OCI-LY1 (cell line): ENCODE measurements at regions not wholly inside any gene's neighbourhood (a gene's known extent, or its start where the extent isn't known, plus 50 kb on each side); places are given as distances from the start of the nearest gene placed in this dataset.
A peak's percentile ranks its signal among the peaks of the same experiment; 100 is the strongest.

Source experiments
- CTCF ChIP-seq: fragments of 200-600 bp; sonication (generic), shearing (Covaris generic); IDR thresholded peaks from 2 replicates; pipeline ENCODE4 v1.5.1; 2017; ENCODE audit warnings: mild to moderate bottlenecking, antibody characterized with exemption, low read length, moderate library complexity, mixed read lengths
- EZH2 ChIP-seq: fragments of 200-600 bp; sonication (generic), shearing (Covaris generic); IDR thresholded peaks from 2 replicates; pipeline ENCODE4 v1.8.0; 2017; ENCODE audit warnings: borderline replicate concordance, mixed run types, mild to moderate bottlenecking, antibody characterized with exemption, low read length, moderate library complexity, mixed read lengths

GRCh38 chr6:68468244-68468884, 166.7 kb upstream of the ADGRB3 start:
- TF ChIP-seq CTCF (peak; percentile 57), EZH2 (no peak)
